HFF-Myc (cell line): ENCODE measurements at regions not wholly inside any gene's neighbourhood (a gene's known extent, or its start where the extent isn't known, plus 50 kb on each side); places are given as distances from the start of the nearest gene placed in this dataset.

ENCODE experiments used
- DNase-seq: peaks from one replicate; pipeline ENCODE4 v3.0.0-alpha.2; 2011; ENCODE audit warnings: low read depth; ENCODE audit errors: extremely low read depth
- H3K4me3 ChIP-seq: replicated peaks from 2 replicates; pipeline ENCODE4 v1.5.1; 2011; ENCODE audit warnings: low read depth, mild to moderate bottlenecking, control low read depth, low read length
- TF ChIP-seq, protein P1 (sequence below): IDR thresholded peaks from 2 replicates; pipeline ENCODE4 v1.5.1; 2012; ENCODE audit warnings: mild to moderate bottlenecking, low read depth, low read length, control low read depth; ENCODE audit errors: missing control alignments

DNA sequence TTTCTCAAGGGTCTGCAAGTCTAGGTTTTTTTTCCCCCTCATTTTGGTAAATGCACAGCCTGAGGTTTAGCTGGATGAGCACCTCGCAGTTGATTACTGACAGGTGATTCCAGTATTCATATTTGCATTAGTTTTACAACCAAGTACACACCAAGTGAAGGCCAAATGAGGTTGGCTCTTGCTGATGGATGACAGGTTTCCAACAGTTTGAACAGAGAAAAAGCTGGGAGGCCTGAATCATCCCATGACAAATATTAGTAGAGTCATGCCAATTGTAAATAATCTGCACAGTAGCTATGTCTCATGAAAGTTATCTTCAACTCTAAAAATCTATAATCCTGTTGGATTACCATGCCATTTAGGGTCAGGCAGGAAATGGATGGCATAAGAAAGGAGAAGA lies 399.8 kb downstream of the HTR7 start:
- no peak overlapping the region for H3K4me3 ChIP-seq
- no peak for DNase-seq

DNA sequence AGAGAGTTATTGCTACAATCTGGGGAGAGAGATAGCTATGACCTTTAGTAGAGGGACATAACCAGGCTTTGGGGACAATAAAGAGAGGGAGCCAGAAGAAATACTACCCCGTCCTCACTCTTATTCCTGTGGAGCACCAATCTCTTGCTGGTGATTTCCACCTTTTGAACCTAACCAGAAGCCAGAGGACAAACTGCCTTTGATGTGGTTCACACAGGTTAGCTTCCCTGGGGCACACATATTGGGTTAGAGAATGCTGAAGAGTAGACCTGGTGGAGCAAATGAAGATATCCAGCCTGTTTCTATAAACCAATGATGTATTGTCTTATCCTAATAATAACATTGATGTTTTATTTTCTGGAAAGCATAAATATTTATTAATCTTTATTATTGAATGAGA lies 399.3 kb downstream of the HTR7 start:
- TF ChIP-seq, protein P1, sequence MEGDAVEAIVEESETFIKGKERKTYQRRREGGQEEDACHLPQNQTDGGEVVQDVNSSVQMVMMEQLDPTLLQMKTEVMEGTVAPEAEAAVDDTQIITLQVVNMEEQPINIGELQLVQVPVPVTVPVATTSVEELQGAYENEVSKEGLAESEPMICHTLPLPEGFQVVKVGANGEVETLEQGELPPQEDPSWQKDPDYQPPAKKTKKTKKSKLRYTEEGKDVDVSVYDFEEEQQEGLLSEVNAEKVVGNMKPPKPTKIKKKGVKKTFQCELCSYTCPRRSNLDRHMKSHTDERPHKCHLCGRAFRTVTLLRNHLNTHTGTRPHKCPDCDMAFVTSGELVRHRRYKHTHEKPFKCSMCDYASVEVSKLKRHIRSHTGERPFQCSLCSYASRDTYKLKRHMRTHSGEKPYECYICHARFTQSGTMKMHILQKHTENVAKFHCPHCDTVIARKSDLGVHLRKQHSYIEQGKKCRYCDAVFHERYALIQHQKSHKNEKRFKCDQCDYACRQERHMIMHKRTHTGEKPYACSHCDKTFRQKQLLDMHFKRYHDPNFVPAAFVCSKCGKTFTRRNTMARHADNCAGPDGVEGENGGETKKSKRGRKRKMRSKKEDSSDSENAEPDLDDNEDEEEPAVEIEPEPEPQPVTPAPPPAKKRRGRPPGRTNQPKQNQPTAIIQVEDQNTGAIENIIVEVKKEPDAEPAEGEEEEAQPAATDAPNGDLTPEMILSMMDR: no peak
- DNase-seq: no peak
- H3K4me3 ChIP-seq: no peak overlapping the region

More for the DNA sequence above, 399.8 kb downstream of the HTR7 start:
- TF ChIP-seq, protein P1: no peak

DNA sequence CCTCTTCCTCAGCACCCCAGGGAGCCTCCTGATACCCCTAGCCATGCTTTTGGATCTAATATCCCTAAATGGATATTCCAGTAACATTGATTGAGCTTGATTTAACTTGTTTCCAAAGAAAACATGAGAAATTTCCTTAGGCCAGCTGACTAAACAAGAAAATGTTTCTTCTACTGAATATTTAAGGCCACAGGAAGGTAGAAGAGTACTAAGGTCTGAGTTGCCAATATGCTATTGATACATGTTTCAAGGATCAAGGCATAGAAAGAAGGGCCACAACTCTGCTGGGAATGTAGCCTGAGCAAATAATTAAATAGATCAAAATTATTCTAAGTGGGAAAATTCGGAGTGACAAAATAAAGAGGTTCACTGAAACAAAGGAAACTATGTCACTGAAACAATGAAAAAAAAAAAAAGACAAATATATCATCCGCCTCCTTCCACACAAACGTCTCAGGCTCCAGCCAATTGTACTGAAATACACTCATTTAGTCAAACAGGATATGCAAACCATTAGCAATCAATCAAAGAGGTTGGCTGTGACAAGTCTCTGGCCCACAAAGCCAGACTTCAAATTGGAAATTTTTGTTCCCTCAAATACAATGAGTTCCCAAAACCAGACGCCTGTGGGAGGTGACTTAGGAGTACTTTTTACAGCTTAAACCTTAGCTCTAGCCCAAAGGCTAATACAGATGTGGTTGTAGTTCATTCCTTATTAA lies 396.2 kb downstream of the HTR7 start:
- TF ChIP-seq, protein P1: no peak
- H3K4me3 ChIP-seq: no peak overlapping the region
- DNase-seq: no peak

DNA sequence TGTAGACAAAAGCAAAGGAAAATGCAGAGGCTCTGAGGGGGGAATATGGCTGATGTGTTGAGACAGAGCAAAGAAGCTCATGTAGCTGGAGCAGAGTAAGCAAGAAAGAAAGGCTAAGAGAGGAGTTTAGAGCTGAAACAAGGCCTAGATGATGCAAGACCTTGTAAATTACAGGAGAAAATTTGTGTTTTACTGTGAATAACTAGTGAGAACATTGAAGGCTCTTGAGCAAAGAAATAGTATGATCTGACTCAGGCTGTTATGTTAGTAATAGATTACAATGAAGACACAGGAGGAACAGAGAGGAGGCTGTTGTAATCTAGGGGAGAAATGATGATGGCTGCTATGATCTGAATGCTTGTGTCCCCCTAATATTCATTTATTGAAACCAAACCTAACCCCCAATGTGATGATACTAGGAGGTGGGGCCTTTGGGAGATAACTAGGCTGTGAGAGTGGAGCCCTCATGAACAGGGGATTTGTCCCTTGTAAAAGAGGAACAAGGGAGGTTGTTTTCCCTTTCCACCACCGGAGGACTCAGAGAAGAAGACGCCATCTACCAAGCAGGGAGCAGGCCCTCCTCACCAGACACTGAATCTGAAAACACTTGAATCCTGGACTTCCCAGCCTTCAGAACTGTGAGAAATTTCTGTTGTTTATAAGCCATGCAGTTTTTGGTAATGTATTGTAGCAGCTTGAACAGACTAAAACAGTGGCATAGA lies 394.9 kb downstream of the HTR7 start:
- no peak overlapping the region for H3K4me3 ChIP-seq
- TF ChIP-seq, protein P1: no peak
- no peak for DNase-seq

DNA sequence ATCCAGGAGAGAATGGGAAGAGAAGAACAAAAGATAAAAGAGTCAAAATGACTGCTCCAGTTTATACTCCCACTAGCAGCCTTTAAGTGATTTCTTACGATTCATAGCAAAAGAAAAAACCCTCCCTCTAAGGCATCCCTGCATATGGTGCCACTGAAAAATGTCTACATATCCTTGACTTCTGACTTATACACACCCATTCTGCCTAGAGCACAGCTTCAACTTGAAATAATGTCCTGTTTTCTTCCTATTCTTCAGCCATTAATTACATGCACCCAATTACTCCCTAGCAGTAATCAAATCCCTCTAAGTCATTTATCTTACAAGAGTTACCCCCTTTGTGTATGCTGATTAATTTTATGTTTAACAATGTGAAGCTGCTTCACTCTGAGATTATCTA lies 393.5 kb downstream of the HTR7 start:
- H3K4me3 ChIP-seq: no peak overlapping the region
- TF ChIP-seq, protein P1: no peak
- no peak for DNase-seq

DNA sequence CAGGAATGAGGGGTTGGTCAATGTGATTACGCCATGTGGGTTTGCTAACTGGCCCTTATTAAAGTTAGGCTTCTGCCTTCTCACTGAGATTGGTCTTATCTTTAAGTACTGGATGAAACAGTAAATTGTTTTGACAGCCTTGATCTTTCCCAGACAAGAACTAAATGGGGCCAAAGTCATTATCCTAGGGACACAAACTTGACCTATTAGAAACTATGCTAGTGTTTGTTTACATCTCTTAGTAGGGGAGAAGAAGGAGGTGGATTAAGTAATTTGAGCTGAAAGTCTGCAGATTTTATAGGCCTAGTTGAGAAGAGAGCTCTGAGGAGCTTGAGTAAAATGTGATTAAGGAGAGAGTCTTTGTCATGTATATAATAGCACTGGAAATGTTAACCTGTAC lies 386.9 kb downstream of the HTR7 start:
- DNase-seq: no peak
- H3K4me3 ChIP-seq: no peak overlapping the region
- TF ChIP-seq, protein P1: no peak
